Gastrocnemius medialis (tissue), 4 donors: ENCODE measurements at regions not wholly inside any gene's neighbourhood (a gene's known extent, or its start where the extent isn't known, plus 50 kb on each side); places are given as distances from the start of the nearest gene placed in this dataset.
"Not testable (repeated sequence)": the region's sequence is repeated elsewhere in the genome, so short reads cannot be mapped to it uniquely, and the experiment has no call there.

Source experiments
- ATAC-seq, 2 donors: fragments of 150-250 bp; one replicate each; pipeline ENCODE4 v1.9.1; 2016
- DNase-seq, 2 donors: peaks; one replicate each; pipeline ENCODE4 v3.0.0-alpha.2; 2019
- H3K27ac ChIP-seq, 4 donors: fragments of 200-600 bp; sonication (generic); 1 replicate in 1 of 4; 2 replicates in 3 of 4; pipeline ENCODE4 v1.5.1; 2016 to 2018; ENCODE audit warnings: mild to moderate bottlenecking in 2 of 4, moderate library complexity in 1 of 4
- H3K27me3 ChIP-seq, 3 donors: fragments of 200-600 bp; sonication (generic) in 2 of 3; 1 replicate in 1 of 3; 2 replicates in 2 of 3; pipeline versions ENCODE4 v1.5.1 to v1.6.0; 2016 to 2019; ENCODE audit warnings: mild to moderate bottlenecking in 1 of 3, moderate library complexity in 1 of 3
- H3K36me3 ChIP-seq, 2 donors: fragments of 200-600 bp; sonication (generic) in 1 of 2; one replicate each; pipeline ENCODE4 v1.5.1; 2017 to 2018
- H3K4me1 ChIP-seq, 2 donors: fragments of 200-600 bp; sonication (generic) in 1 of 2; one replicate each; pipeline ENCODE4 v1.5.1; 2016 to 2017; ENCODE audit warnings: mild to moderate bottlenecking in 2 of 2
- H3K4me3 ChIP-seq, 4 donors: fragments of 200-600 bp; sonication (generic) in 3 of 4; 1 replicate in 1 of 4; 2 replicates in 3 of 4; pipeline ENCODE4 v1.5.1; 2016 to 2019; ENCODE audit warnings: mild to moderate bottlenecking in 2 of 4
- H3K9me3 ChIP-seq, 3 donors: fragments of 200-600 bp; sonication (generic) in 2 of 3; 1 replicate in 1 of 3; 2 replicates in 2 of 3; pipeline ENCODE4 v1.5.1; 2016 to 2019
- POLR2A ChIP-seq, 2 donors: fragments of 450-650 bp; IDR thresholded peaks; one replicate each; pipeline ENCODE4 v1.6.1; 2017; ENCODE audit warnings: antibody characterized with exemption in 2 of 2, mild to moderate bottlenecking in 2 of 2, moderate library complexity in 2 of 2
- in situ Hi-C, 4 donors: fragments of 200-750 bp; cut with MboI; loops; one replicate each; pipeline versions ENCODE4 v1.15.0 to v1.8.0; 2017; ENCODE audit warnings: low sequenced_read_pairs in 4 of 4
- intact Hi-C: fragments of 100-400 bp; cut with DNase I; formaldehyde crosslinking; loops from one replicate; pipeline ENCODE4 v1.15.1; 2023; ENCODE audit warnings: low total_unique reads
- TF ChIP-seq, protein P1 (sequence below), 5 experiments: fragments of 450-650 bp in 3 of 5; fragments of 200-600 bp in 2 of 5; sonication (generic) in 2 of 5; IDR thresholded peaks in 4 of 5; conservative IDR thresholded peaks in 1 of 5; 1 replicate in 4 of 5; 2 replicates in 1 of 5; pipeline ENCODE4 v1.5.1; 2016 to 2019; ENCODE audit warnings: antibody characterized with exemption in 5 of 5, mild to moderate bottlenecking in 3 of 5, moderate library complexity in 3 of 5

DNA sequence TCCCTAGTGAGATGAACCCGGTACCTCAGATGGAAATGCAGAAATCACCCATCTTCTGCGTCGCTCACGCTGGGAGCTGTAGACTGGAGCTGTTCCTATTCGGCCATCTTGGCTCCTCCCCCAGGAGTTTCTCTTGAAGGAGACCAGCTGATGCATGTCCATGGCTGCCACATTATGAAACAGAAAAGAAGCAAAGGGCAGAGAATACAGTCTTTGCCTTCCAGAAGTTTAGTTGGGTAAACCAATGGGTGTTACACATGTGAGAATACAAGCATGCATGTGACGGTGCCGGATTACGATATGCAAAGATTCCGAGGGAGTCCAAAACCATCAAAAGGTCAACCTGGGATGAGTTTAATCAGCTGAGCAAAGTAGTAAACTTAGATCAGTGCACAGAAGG, 151.6 kb downstream of the SEM1 start:
- TF ChIP-seq POLR2A (IDR thresholded peaks at IDR 0.05): no peak
- TF ChIP-seq, protein P1, sequence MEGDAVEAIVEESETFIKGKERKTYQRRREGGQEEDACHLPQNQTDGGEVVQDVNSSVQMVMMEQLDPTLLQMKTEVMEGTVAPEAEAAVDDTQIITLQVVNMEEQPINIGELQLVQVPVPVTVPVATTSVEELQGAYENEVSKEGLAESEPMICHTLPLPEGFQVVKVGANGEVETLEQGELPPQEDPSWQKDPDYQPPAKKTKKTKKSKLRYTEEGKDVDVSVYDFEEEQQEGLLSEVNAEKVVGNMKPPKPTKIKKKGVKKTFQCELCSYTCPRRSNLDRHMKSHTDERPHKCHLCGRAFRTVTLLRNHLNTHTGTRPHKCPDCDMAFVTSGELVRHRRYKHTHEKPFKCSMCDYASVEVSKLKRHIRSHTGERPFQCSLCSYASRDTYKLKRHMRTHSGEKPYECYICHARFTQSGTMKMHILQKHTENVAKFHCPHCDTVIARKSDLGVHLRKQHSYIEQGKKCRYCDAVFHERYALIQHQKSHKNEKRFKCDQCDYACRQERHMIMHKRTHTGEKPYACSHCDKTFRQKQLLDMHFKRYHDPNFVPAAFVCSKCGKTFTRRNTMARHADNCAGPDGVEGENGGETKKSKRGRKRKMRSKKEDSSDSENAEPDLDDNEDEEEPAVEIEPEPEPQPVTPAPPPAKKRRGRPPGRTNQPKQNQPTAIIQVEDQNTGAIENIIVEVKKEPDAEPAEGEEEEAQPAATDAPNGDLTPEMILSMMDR (IDR thresholded peaks at IDR 0.05 in 4 of 5, conservative IDR thresholded peaks at IDR 0.05 in 1 of 5): no peak
- no peaks in the 10 kb centered on the region for H3K36me3 ChIP-seq
- no peaks in the 10 kb centered on the region for H3K4me1 ChIP-seq
- H3K27me3 ChIP-seq: no peaks in the 10 kb centered on the region
- no peak overlapping the region for H3K4me3 ChIP-seq
- H3K27ac ChIP-seq: no peak overlapping the region
- intact Hi-C loops: no loop called here
- ATAC-seq (no peak), DNase-seq (no peak)
- in situ Hi-C loops: no loop called here
- no peaks in the 10 kb centered on the region for H3K9me3 ChIP-seq

DNA sequence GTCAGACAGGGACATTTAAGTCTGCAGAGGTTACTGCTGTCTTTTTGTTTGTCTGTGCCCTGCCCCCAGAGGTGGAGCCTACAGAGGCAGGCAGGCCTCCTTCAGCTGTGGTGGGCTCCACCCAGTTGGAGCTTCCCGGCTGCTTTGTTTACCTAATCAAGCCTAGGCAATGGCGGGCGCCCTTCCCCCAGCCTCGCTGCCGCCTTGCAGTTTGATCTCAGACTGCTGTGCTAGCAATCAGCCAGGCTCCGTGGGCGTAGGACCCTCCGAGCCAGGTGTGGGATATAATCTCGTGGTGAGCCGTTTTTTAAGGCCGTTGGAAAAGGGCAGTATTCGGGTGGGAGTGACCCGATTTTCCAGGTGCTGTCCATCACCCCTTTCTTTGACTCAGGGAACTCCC, 152.0 kb downstream of the SEM1 start:
- intact Hi-C loops, DNase-seq, ATAC-seq, H3K4me1 ChIP-seq, H3K4me3 ChIP-seq, H3K9me3 ChIP-seq, in situ Hi-C loops, H3K36me3 ChIP-seq, H3K27me3 ChIP-seq, H3K27ac ChIP-seq: not testable (repeated sequence)

DNA sequence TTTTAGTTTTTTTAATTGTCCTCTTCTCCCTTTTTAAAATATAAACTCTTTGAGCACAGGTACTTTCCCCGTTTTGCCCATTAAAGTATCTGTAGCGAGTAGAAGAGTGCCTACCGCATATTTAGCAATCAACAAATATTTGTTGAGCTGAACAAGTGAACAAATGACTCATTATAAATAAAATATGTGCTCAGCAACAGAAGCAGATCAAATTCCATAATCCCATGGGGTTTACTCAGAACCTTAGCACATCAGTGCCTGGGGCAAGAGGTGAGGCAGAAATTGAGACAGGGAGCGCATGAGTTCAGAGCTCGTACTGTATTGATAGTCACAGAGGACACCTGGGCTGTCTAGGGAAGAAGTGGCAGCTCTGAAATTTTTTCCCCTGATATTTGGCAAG, 161.0 kb downstream of the SEM1 start:
- no peaks in the 10 kb centered on the region for H3K9me3 ChIP-seq
- ATAC-seq (no peak), DNase-seq (no peak)
- H3K4me3 ChIP-seq: no peak overlapping the region
- TF ChIP-seq POLR2A (IDR thresholded peaks at IDR 0.05): no peak
- TF ChIP-seq, protein P1 (IDR thresholded peaks at IDR 0.05 in 4 of 5, conservative IDR thresholded peaks at IDR 0.05 in 1 of 5): no peak
- H3K4me1 ChIP-seq: no peaks in the 10 kb centered on the region
- in situ Hi-C loops: no loop called here
- no peaks in the 10 kb centered on the region for H3K36me3 ChIP-seq
- H3K27ac ChIP-seq: no peak overlapping the region
- intact Hi-C loops: no loop called here
- no peaks in the 10 kb centered on the region for H3K27me3 ChIP-seq

DNA sequence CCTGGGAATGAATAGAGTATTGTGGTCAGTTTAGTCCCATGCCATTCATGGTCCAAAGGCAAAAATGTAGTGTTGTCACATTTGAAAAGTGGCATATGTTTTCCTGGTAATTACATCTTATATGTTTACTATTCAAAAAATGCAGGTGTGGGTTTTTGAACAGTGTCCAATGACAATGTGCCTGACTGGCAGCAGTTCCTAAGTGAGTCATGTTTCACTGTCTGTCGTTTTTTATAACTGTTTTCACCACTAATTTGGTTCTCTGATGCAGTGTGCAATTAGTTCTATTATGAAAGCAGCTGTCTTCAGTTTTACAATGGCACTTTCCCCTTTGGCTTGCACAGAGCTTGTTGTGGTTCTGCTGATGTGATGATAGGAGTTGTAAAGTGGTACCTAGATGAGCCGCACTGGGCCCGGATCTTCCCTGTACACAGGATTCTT, 162.3 kb downstream of the SEM1 start:
- in situ Hi-C loops (no loop called here), intact Hi-C loops (no loop called here)
- no peak for TF ChIP-seq POLR2A (IDR thresholded peaks at IDR 0.05)
- TF ChIP-seq, protein P1 (IDR thresholded peaks at IDR 0.05 in 4 of 5, conservative IDR thresholded peaks at IDR 0.05 in 1 of 5): no peak
- Histone ChIP-seq H3K36me3 (no peaks in the 10 kb centered on the region), H3K4me3 (no peak overlapping the region), H3K27me3 (no peaks in the 10 kb centered on the region), H3K4me1 (no peaks in the 10 kb centered on the region), H3K9me3 (no peaks in the 10 kb centered on the region), H3K27ac (no peak overlapping the region)
- no peak for ATAC-seq
- DNase-seq: no peak

DNA sequence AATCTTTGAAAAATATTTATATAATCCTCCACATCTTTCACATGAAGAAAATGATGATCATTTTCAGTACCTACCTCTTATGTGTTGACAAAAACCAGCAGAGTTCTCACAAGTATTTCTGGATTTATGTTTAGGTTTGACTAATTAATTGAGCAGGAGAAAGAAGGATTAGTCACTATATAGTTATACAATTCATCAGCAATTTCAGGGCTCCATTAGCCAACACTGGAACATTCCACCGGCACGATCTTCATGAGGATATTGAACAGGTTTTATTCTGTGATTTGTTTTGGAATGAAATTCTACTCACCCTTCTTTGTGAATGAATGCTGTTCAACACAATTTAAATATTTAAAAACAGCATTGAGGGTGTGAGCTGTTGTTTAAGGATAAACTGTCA, 163.2 kb downstream of the SEM1 start:
- no peak for DNase-seq
- H3K27me3 ChIP-seq: no peaks in the 10 kb centered on the region
- TF ChIP-seq, protein P1 (IDR thresholded peaks at IDR 0.05 in 4 of 5, conservative IDR thresholded peaks at IDR 0.05 in 1 of 5): no peak
- TF ChIP-seq POLR2A (IDR thresholded peaks at IDR 0.05): no peak
- in situ Hi-C loops: no loop called here
- H3K27ac ChIP-seq: no peak overlapping the region
- H3K4me1 ChIP-seq: no peaks in the 10 kb centered on the region
- H3K4me3 ChIP-seq: no peak overlapping the region
- no peaks in the 10 kb centered on the region for H3K36me3 ChIP-seq
- intact Hi-C loops: no loop called here
- H3K9me3 ChIP-seq: no peaks in the 10 kb centered on the region
- no peak for ATAC-seq
